ENCODE measurements at regions not wholly inside any gene's neighbourhood (a gene's known extent, or its start where the extent isn't known, plus 50 kb on each side); places are given as distances from the start of the nearest gene placed in this dataset.
"Not testable (repeated sequence)": the region's sequence is repeated elsewhere in the genome, so short reads cannot be mapped to it uniquely, and the experiment has no call there.

DNA sequence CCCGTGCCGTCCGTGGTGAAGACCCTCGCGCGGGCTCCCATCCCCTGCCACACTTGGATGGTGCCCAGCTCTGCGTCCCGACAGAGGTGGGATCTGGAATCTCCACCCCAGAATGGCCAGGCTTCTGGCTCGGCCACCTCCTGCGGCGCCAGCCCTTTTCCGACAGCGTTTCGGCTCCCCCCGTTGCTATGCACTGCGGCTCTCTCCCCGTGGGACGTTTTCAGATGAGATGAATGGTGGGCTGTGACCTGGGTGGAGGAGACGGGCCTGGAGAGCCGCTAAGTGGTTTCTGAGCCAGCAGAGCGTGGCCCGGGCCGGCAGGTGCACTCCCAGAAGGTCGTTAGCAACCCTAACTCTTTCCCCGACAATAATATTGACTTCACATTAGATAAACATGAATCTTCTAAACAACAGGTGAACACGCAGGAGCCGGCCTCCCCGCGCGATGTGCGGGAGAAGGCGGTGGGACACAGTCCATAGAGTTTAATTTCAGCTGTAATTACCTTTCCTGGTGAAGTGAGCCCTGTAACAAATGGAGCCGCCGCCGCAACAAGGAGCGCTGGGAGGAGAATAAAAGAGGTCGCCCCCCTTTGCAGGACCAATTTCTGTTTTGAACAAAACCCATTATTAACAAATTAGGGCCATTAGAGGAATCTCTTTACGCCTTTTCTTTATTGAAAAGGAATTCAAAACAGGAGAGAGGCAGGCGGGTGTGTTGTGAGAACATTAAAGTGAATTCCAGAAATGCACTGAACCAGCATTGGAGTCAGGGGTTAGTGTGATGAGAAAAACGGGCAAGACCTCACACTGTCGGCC is 294.3 kb upstream of the PFKP start:
- Histone ChIP-seq H3K27me3 (ENCODE audit: insufficient read depth, poor library complexity, severe bottlenecking) (peaks cover 38% of the 10 kb centered on the region), H3K9me3 (ENCODE audit: severe bottlenecking) (no peaks in the 10 kb centered on the region), H3K27ac (ENCODE audit: poor library complexity, severe bottlenecking) (no peak overlapping the region), H3K4me1 (ENCODE audit: insufficient read depth, poor library complexity, severe bottlenecking) (no peaks in the 10 kb centered on the region), H3K36me3 (ENCODE audit: low read depth) (no peaks in the 10 kb centered on the region), H3K4me3 (ENCODE audit: severe bottlenecking) (no peak overlapping the region)
- ATAC-seq (ENCODE audit: low read depth) (no peak), DNase-seq (ENCODE audit: low spot score) (no peak)
- TF ChIP-seq, protein P1, sequence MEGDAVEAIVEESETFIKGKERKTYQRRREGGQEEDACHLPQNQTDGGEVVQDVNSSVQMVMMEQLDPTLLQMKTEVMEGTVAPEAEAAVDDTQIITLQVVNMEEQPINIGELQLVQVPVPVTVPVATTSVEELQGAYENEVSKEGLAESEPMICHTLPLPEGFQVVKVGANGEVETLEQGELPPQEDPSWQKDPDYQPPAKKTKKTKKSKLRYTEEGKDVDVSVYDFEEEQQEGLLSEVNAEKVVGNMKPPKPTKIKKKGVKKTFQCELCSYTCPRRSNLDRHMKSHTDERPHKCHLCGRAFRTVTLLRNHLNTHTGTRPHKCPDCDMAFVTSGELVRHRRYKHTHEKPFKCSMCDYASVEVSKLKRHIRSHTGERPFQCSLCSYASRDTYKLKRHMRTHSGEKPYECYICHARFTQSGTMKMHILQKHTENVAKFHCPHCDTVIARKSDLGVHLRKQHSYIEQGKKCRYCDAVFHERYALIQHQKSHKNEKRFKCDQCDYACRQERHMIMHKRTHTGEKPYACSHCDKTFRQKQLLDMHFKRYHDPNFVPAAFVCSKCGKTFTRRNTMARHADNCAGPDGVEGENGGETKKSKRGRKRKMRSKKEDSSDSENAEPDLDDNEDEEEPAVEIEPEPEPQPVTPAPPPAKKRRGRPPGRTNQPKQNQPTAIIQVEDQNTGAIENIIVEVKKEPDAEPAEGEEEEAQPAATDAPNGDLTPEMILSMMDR (IDR thresholded peaks at IDR 0.05; ENCODE audit: poor library complexity, severe bottlenecking): no peak

DNA sequence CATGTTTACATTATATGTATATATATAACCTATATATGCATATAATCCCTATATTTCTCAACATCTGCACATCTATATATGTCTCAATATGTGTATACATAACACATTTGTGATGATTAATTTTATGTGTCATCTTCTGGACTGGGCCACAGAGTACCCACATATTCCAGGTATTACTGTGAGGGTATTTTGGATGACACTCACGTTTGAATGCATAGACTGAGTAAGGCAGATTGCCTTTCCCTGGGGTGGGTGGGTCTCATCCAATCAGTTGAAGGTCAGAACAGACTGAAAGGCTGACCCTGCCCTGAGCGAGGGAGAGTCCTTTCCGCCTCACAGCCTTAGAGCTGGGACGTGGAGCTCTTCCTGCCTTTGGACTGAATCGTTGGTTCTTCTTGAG is 295.2 kb upstream of the PFKP start:
- no peak for ATAC-seq (ENCODE audit: low read depth)
- TF ChIP-seq, protein P1 (IDR thresholded peaks at IDR 0.05; ENCODE audit: poor library complexity, severe bottlenecking): no peak
- no peak overlapping the region for H3K4me3 ChIP-seq (ENCODE audit: severe bottlenecking)
- H3K4me1 ChIP-seq (ENCODE audit: insufficient read depth, poor library complexity, severe bottlenecking): no peaks in the 10 kb centered on the region
- H3K27ac ChIP-seq (ENCODE audit: poor library complexity, severe bottlenecking): no peak overlapping the region
- no peaks in the 10 kb centered on the region for H3K36me3 ChIP-seq (ENCODE audit: low read depth)
- peaks cover 38% of the 10 kb centered on the region for H3K27me3 ChIP-seq (ENCODE audit: insufficient read depth, poor library complexity, severe bottlenecking)
- H3K9me3 ChIP-seq (ENCODE audit: severe bottlenecking): no peaks in the 10 kb centered on the region
- no peak for DNase-seq (ENCODE audit: low spot score)

GRCh38 chr10:2767293-2767692 is 300.1 kb upstream of the PFKP start:
- H3K9me3 ChIP-seq (ENCODE audit: severe bottlenecking); H3K27ac ChIP-seq (ENCODE audit: poor library complexity, severe bottlenecking); H3K36me3 ChIP-seq (ENCODE audit: low read depth); DNase-seq (ENCODE audit: low spot score); H3K27me3 ChIP-seq (ENCODE audit: insufficient read depth, poor library complexity, severe bottlenecking); H3K4me1 ChIP-seq (ENCODE audit: insufficient read depth, poor library complexity, severe bottlenecking); H3K4me3 ChIP-seq (ENCODE audit: severe bottlenecking): not testable (repeated sequence)
- ATAC-seq (ENCODE audit: low read depth): peak; percentile 27; the same call in 1 of the 3 replicates

DNA sequence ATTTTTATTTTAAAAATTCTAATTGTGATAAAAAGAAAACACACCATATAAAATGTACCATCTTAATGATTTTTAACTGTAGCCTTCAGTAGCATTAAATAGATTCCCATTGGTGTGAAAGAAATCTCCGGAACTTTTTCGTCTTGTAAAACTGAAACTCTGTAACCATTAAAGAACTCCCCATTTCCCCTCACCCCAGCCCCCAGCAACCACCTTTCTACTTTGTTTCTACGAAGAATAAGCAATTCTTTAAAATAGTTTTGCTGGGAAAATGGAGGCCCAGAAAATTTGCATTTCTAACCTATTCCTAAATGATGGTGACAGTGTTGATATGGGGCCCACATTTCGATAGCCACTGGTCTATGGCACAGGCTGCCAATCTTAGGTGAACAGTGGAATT is 305.4 kb upstream of the PFKP start:
- DNase-seq (ENCODE audit: low spot score) (no peak), ATAC-seq (ENCODE audit: low read depth) (no peak)
- H3K27me3 ChIP-seq (ENCODE audit: insufficient read depth, poor library complexity, severe bottlenecking): no peaks in the 10 kb centered on the region
- H3K9me3 ChIP-seq (ENCODE audit: severe bottlenecking): no peaks in the 10 kb centered on the region
- H3K27ac ChIP-seq (ENCODE audit: poor library complexity, severe bottlenecking): no peak overlapping the region
- no peak overlapping the region for H3K4me3 ChIP-seq (ENCODE audit: severe bottlenecking)
- TF ChIP-seq, protein P1 (IDR thresholded peaks at IDR 0.05; ENCODE audit: poor library complexity, severe bottlenecking): no peak
- no peaks in the 10 kb centered on the region for H3K4me1 ChIP-seq (ENCODE audit: insufficient read depth, poor library complexity, severe bottlenecking)
- H3K36me3 ChIP-seq (ENCODE audit: low read depth): no peaks in the 10 kb centered on the region

GRCh38 chr10:2761311-2761710 is 306.0 kb upstream of the PFKP start:
- DNase-seq (ENCODE audit: low spot score) (no peak), ATAC-seq (ENCODE audit: low read depth) (no peak)
- TF ChIP-seq, protein P1 (IDR thresholded peaks at IDR 0.05; ENCODE audit: poor library complexity, severe bottlenecking): no peak
- no peaks in the 10 kb centered on the region for H3K27me3 ChIP-seq (ENCODE audit: insufficient read depth, poor library complexity, severe bottlenecking)
- H3K4me3 ChIP-seq (ENCODE audit: severe bottlenecking): no peak overlapping the region
- no peaks in the 10 kb centered on the region for H3K36me3 ChIP-seq (ENCODE audit: low read depth)
- H3K27ac ChIP-seq (ENCODE audit: poor library complexity, severe bottlenecking): no peak overlapping the region
- no peaks in the 10 kb centered on the region for H3K4me1 ChIP-seq (ENCODE audit: insufficient read depth, poor library complexity, severe bottlenecking)
- H3K9me3 ChIP-seq (ENCODE audit: severe bottlenecking): no peaks in the 10 kb centered on the region

Data from RWPE2 (cell line).